IMR-90 (cell line): ENCODE measurements at regions not wholly inside any gene's neighbourhood (a gene's known extent, or its start where the extent isn't known, plus 50 kb on each side); places are given as distances from the start of the nearest gene placed in this dataset.

Source experiments
- ATAC-seq: fragments of 200-7000 bp; cut with Tn5 transposase; 2 replicates; pipeline ENCODE4 v1.9.1; 2020; ENCODE audit warnings: low read depth, mild to moderate bottlenecking, moderate library complexity
- BruUV-seq: library from RNA; stranded (reverse); fragments of 400-500 nt; replicated peaks from 2 replicates; lab custom pipeline; 2021; lab: Mats Ljungman, UMichigan
- CTCF ChIA-PET: fragments of 300-600 bp; formaldehyde crosslinking; extraction: SDS; loops from one replicate; lab custom pipeline; 2021; ENCODE audit warnings: antibody characterized with exemption; lab: Yijun Ruan, JAX
- POLR2A ChIA-PET: fragments of 300-600 bp; sonication (Branson Sonifier 250); formaldehyde crosslinking; loops from one replicate; lab custom pipeline; 2022; ENCODE audit warnings: antibody characterized with exemption; ENCODE audit not compliant: unreplicated experiment; lab: Charles Lee
- DNase-seq: peaks from one replicate; pipeline ENCODE4 v3.0.0; 2013
- H2AFZ ChIP-seq: replicated peaks from 2 replicates; pipeline ENCODE3; 2013; ENCODE audit warnings: low read length, mild to moderate bottlenecking; ENCODE audit not compliant: poor library complexity
- H2AK5ac ChIP-seq: 2 replicates; pipeline ENCODE4 v1.6.1; 2013; ENCODE audit warnings: low read depth, low read length, inconsistent platforms
- H2AK9ac ChIP-seq: replicated peaks from 2 replicates; pipeline ENCODE3; 2013; ENCODE audit warnings: mild to moderate bottlenecking, low read depth, low read length, moderate library complexity; ENCODE audit not compliant: poor library complexity
- H2BK120ac ChIP-seq: 2 replicates; pipeline ENCODE4 v1.6.1; 2013; ENCODE audit warnings: low read depth, low read length, inconsistent platforms
- H2BK15ac ChIP-seq: 3 replicates; pipeline ENCODE4 v1.6.1; 2013; ENCODE audit warnings: low read depth, low read length, inconsistent platforms
- H2BK20ac ChIP-seq: 2 replicates; pipeline ENCODE4 v1.6.1; 2013; ENCODE audit warnings: low read depth, mild to moderate bottlenecking, inconsistent platforms, low read length, moderate library complexity
- H2BK5ac ChIP-seq: 2 replicates; pipeline ENCODE4 v1.6.1; 2013; ENCODE audit warnings: mild to moderate bottlenecking, low read depth, low read length, inconsistent platforms; ENCODE audit not compliant: poor library complexity, severe bottlenecking
- H3K14ac ChIP-seq: replicated peaks from 2 replicates; pipeline ENCODE4 v1.6.1; 2013; ENCODE audit warnings: low read depth, low read length, inconsistent platforms
- H3K18ac ChIP-seq: 2 replicates; pipeline ENCODE4 v1.6.1; 2013; ENCODE audit warnings: low read depth, low read length, control low read depth
- H3K23ac ChIP-seq: 2 replicates; pipeline ENCODE4 v1.6.1; 2013; ENCODE audit warnings: low read depth, low read length, inconsistent platforms
- H3K27ac ChIP-seq: 2 replicates; pipeline ENCODE4 v1.5.1; 2013; ENCODE audit warnings: mild to moderate bottlenecking, control low read depth, low read length; ENCODE audit not compliant: insufficient read depth
- H3K27me3 ChIP-seq: 2 replicates; pipeline ENCODE4 v1.6.1; 2013; ENCODE audit warnings: low read length; ENCODE audit not compliant: control insufficient read depth, insufficient read depth
- H3K36me3 ChIP-seq: 2 replicates; pipeline ENCODE4 v1.6.1; 2013; ENCODE audit warnings: low read length, mixed read lengths; ENCODE audit not compliant: control insufficient read depth, insufficient read depth
- H3K4ac ChIP-seq: 2 replicates; pipeline ENCODE4 v1.6.1; 2013; ENCODE audit warnings: low read depth, low read length, inconsistent platforms
- H3K4me1 ChIP-seq: 2 replicates; pipeline ENCODE4 v1.6.1; 2013; ENCODE audit warnings: low read length, mixed read lengths; ENCODE audit not compliant: control insufficient read depth, insufficient read depth
- H3K4me2 ChIP-seq: 2 replicates; pipeline ENCODE4 v1.6.1; 2013; ENCODE audit warnings: low read depth, mild to moderate bottlenecking, control low read depth, low read length, moderate library complexity
- H3K4me3 ChIP-seq: 2 replicates; pipeline ENCODE4 v1.5.1; 2013; ENCODE audit warnings: low read depth, mild to moderate bottlenecking, control low read depth, low read length, moderate library complexity; ENCODE audit not compliant: insufficient read depth
- H3K56ac ChIP-seq: 2 replicates; pipeline ENCODE4 v1.6.1; 2013; ENCODE audit warnings: low read length, inconsistent platforms; ENCODE audit not compliant: insufficient read depth; ENCODE audit errors: extremely low read depth
- H3K79me1 ChIP-seq, 2 experiments: 2 replicates each; pipeline ENCODE4 v1.6.1; 2013; ENCODE audit warnings: low read length in 2 of 2, inconsistent platforms in 1 of 2, low read depth in 1 of 2
- H3K9ac ChIP-seq: 2 replicates; pipeline ENCODE4 v1.6.1; 2013; ENCODE audit warnings: low read depth, low read length, control low read depth
- H3K9me1 ChIP-seq: 2 replicates; pipeline ENCODE4 v1.6.1; 2013; ENCODE audit warnings: low read length, inconsistent platforms; ENCODE audit not compliant: insufficient read depth
- H3K9me3 ChIP-seq: 2 replicates; pipeline ENCODE4 v1.6.1; 2013; ENCODE audit warnings: low read length; ENCODE audit not compliant: control insufficient read depth, insufficient read depth
- H4K20me1 ChIP-seq: 2 replicates; pipeline ENCODE4 v1.6.1; 2013; ENCODE audit warnings: low read length, inconsistent platforms; ENCODE audit not compliant: insufficient read depth
- H4K5ac ChIP-seq: 2 replicates; pipeline ENCODE4 v1.6.1; 2013; ENCODE audit warnings: mild to moderate bottlenecking, low read depth, low read length, control low read depth
- H4K8ac ChIP-seq, 2 experiments: 2 replicates each; pipeline ENCODE4 v1.6.1; 2013; ENCODE audit warnings: low read depth in 2 of 2, low read length in 2 of 2, control low read depth in 1 of 2, inconsistent platforms in 1 of 2
- H4K91ac ChIP-seq: 2 replicates; pipeline ENCODE4 v1.6.1; 2013; ENCODE audit warnings: low read depth, low read length, inconsistent platforms; ENCODE audit not compliant: insufficient read depth
- CHD1 ChIP-seq: IDR thresholded peaks from 2 replicates; pipeline ENCODE4 v1.6.1; 2012; ENCODE audit warnings: low read depth, low read length, improper control_type of control experiment
- CTCF ChIP-seq: conservative IDR thresholded peaks from 2 replicates; pipeline ENCODE4 v1.5.1; 2012; ENCODE audit warnings: mild to moderate bottlenecking, low read depth, low read length, improper control_type of control experiment
- MAFK ChIP-seq: IDR thresholded peaks from 2 replicates; pipeline ENCODE4 v1.6.1; 2012; ENCODE audit warnings: low read depth, low read length, improper control_type of control experiment
- MAZ ChIP-seq: IDR thresholded peaks from 2 replicates; pipeline ENCODE4 v1.6.1; 2012; ENCODE audit warnings: low read depth, mild to moderate bottlenecking, low read length, improper control_type of control experiment, moderate library complexity, borderline replicate concordance
- RFX5 ChIP-seq: IDR thresholded peaks from 2 replicates; pipeline ENCODE4 v1.8.0; 2012; ENCODE audit warnings: low read depth, mild to moderate bottlenecking, low read length, moderate library complexity
- SMC3 ChIP-seq: fragments of 150-350 bp; IDR thresholded peaks from 2 replicates; pipeline ENCODE4 v1.6.1; 2016; ENCODE audit warnings: low read depth, mild to moderate bottlenecking, antibody characterized with exemption, low read length, moderate library complexity
- whole genome bisulfite sequencing, 2 experiments: methylation state at CpG; one replicate each; pipeline versions ENCODE4 v1.1.5 to v1.1.7; 2013; ENCODE audit warnings: missing lambda C conversion rate in 2 of 2; ENCODE audit not compliant: insufficient read length in 1 of 2; ENCODE audit errors: extremely low coverage in 2 of 2; 5-methylcytosine and 5-hydroxymethylcytosine counted together
- dilution Hi-C: fragments of 300-500 bp; cut with HindIII; formaldehyde crosslinking; loops from one replicate; pipeline ENCODE4 v1.14.3; 2018; ENCODE audit warnings: low sequenced_read_pairs; ENCODE audit not compliant: unreplicated experiment
- in situ Hi-C: fragments of 300-500 bp; cut with MboI; formaldehyde crosslinking; loops from 3 replicates; pipeline ENCODE4 v1.14.3; 2019; ENCODE audit warnings: low sequenced_read_pairs, inconsistent platforms, mixed read lengths
- intact Hi-C: fragments of 100-400 bp; cut with micrococcal nuclease; formaldehyde crosslinking; loops from 2 replicates; pipeline ENCODE4 v1.10.0; 2022
- TF ChIP-seq, protein P1 (sequence below): fragments of 150-350 bp; IDR thresholded peaks from 2 replicates; pipeline ENCODE4 v1.6.1; 2016; ENCODE audit warnings: low read depth, mild to moderate bottlenecking, low read length, moderate library complexity, borderline replicate concordance

DNA sequence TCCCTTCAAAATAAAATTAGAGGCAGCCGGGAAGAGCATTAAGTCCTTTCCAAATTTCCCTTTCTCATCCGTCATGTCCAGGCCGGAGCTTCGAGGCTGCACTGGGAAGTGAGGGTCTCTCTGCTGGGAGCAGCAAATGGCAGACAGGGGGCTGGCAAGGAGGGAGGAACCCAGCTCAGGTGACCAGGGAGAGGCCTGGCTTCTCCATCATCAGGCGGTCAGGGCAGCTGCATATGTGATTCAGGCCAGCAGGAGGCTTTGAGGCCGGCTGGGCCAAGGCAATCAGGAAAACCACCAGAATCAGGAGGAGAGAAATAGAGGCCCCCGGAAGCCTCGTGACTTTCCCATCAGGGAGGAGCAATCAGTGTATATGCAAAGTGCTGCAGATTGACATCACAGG, 85.0 kb upstream of the RPL38 start:
- H3K9me3 ChIP-seq, result peaks cover 42% of the 10 kb centered on the region
- H3K4me3 ChIP-seq, result no peak overlapping the region
- H4K5ac ChIP-seq, result no peak overlapping the region
- H3K27me3 ChIP-seq, result no peaks in the 10 kb centered on the region
- H3K4ac ChIP-seq, result no peak overlapping the region
- no peak overlapping the region for H2AK5ac ChIP-seq
- no peak overlapping the region for H2BK15ac ChIP-seq
- TF ChIP-seq MAZ, result no peak
- TF ChIP-seq SMC3, result no peak
- TF ChIP-seq CTCF, result no peak
- no peak for TF ChIP-seq RFX5
- TF ChIP-seq, protein P1, sequence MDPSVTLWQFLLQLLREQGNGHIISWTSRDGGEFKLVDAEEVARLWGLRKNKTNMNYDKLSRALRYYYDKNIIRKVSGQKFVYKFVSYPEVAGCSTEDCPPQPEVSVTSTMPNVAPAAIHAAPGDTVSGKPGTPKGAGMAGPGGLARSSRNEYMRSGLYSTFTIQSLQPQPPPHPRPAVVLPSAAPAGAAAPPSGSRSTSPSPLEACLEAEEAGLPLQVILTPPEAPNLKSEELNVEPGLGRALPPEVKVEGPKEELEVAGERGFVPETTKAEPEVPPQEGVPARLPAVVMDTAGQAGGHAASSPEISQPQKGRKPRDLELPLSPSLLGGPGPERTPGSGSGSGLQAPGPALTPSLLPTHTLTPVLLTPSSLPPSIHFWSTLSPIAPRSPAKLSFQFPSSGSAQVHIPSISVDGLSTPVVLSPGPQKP, result no peak
- no peak for TF ChIP-seq MAFK
- TF ChIP-seq CHD1, result no peak
- no peak overlapping the region for H2BK120ac ChIP-seq
- intact Hi-C loops (no loop called here), dilution Hi-C loops (no loop called here), in situ Hi-C loops (loop anchor here (25.0 kb wide), 1 partner anchor 156 kb away; no protein-coding TSS in a partner anchor)
- H3K9me1 ChIP-seq, result no peaks in the 10 kb centered on the region
- no peak overlapping the region for H3K56ac ChIP-seq
- H2BK5ac ChIP-seq, result no peak overlapping the region
- no peak overlapping the region for H3K4me2 ChIP-seq
- no peak overlapping the region for H4K91ac ChIP-seq
- no peak overlapping the region for H4K8ac ChIP-seq
- BruUV-seq, result no TSS peak
- H4K20me1 ChIP-seq, result no peaks in the 10 kb centered on the region
- H3K14ac ChIP-seq, result no peak overlapping the region
- no peaks in the 10 kb centered on the region for H3K36me3 ChIP-seq
- 20% methylated on average over 1 of the region's 8 CpGs; no CpG with 5 or more reads in 1 of the 2 experiments for WGBS, 2 experiments
- H3K4me1 ChIP-seq, result no peaks in the 10 kb centered on the region
- H2AFZ ChIP-seq, result no peak overlapping the region
- H2AK9ac ChIP-seq, result no peak overlapping the region
- ChIA-PET CTCF (no interaction called here), POLR2A (no interaction called here)
- H3K9ac ChIP-seq, result no peak overlapping the region
- no peak overlapping the region for H3K23ac ChIP-seq
- ATAC-seq (no peak), DNase-seq (no peak)
- H2BK20ac ChIP-seq, result no peak overlapping the region
- H3K27ac ChIP-seq, result no peak overlapping the region
- no peaks in the 10 kb centered on the region for H3K79me1 ChIP-seq
- no peak overlapping the region for H3K18ac ChIP-seq
